22Rv1 (cell line): ENCODE measurements at regions not wholly inside any gene's neighbourhood (a gene's known extent, or its start where the extent isn't known, plus 50 kb on each side); places are given as distances from the start of the nearest gene placed in this dataset.

Experiments used
- H3K27ac ChIP-seq: fragments of 450-650 bp; 2 replicates; pipeline ENCODE4 v1.5.1; 2017
- ZFX ChIP-seq: fragments of 450-650 bp; IDR thresholded peaks from 2 replicates; pipeline ENCODE4 v1.6.1; 2017; ENCODE audit warnings: antibody characterized with exemption, borderline replicate concordance
- TF ChIP-seq, protein P1 (sequence below): fragments of 450-650 bp; IDR thresholded peaks from 2 replicates; pipeline ENCODE4 v1.5.1; 2017; ENCODE audit warnings: mild to moderate bottlenecking

- no peak overlapping the region for H3K27ac ChIP-seq
- TF ChIP-seq, protein P1, sequence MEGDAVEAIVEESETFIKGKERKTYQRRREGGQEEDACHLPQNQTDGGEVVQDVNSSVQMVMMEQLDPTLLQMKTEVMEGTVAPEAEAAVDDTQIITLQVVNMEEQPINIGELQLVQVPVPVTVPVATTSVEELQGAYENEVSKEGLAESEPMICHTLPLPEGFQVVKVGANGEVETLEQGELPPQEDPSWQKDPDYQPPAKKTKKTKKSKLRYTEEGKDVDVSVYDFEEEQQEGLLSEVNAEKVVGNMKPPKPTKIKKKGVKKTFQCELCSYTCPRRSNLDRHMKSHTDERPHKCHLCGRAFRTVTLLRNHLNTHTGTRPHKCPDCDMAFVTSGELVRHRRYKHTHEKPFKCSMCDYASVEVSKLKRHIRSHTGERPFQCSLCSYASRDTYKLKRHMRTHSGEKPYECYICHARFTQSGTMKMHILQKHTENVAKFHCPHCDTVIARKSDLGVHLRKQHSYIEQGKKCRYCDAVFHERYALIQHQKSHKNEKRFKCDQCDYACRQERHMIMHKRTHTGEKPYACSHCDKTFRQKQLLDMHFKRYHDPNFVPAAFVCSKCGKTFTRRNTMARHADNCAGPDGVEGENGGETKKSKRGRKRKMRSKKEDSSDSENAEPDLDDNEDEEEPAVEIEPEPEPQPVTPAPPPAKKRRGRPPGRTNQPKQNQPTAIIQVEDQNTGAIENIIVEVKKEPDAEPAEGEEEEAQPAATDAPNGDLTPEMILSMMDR: no peak
- TF ChIP-seq ZFX: no peak
Observed at GRCh38 chr12:92278378-92278828, 132.8 kb upstream of the BTG1 start.

GRCh38 chr12:92277795-92278194 lies 132.1 kb upstream of the BTG1 start:
- TF ChIP-seq, protein P1: no peak
- TF ChIP-seq ZFX: no peak
- H3K27ac ChIP-seq: no peak overlapping the region

DNA sequence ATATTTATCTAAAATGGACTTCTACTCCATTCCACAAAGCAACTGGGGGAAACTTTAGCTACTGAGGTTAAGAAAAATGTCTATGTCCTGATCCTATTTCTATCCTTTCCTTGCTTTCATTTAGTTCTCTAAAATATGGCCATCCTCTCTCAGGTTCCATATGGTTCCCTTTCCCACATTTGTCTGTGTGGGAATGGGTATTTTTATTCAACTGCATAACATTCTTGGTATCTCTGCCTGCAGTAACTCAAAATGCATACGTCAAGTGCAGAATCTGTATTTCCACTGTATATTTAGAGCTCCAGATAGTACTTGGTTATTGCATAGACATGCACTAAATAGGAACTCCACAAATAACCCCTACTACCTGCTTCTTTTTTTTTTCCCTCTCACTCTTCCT lies 130.6 kb upstream of the BTG1 start:
- TF ChIP-seq, protein P1: no peak
- TF ChIP-seq ZFX: no peak
- H3K27ac ChIP-seq: no peak overlapping the region

- no peak for TF ChIP-seq ZFX
- TF ChIP-seq, protein P1: no peak
Observed at GRCh38 chr12:92275443-92276154, 130.0 kb upstream of the BTG1 start.

DNA sequence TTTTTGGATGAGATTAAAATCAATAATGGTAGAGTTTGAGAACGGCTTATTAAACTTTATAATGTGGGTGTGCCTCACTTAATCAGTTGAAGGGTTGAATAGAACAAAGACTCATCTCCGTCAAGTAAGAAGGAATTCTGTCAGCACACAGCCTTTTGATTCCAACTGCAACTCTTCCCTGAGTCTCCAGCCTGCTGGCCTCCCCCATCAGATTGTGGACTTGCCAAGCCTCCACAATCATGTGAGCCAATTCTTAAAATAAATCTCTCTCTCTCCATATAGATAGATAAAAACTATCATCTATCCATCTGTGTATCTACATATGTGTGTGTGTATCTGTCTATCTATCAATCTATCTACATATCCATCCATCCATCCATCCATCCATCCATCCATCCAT lies 127.4 kb upstream of the BTG1 start:
- no peak for TF ChIP-seq ZFX
- TF ChIP-seq, protein P1: no peak
- no peak overlapping the region for H3K27ac ChIP-seq

More at GRCh38 chr12:92275443-92276154, 130.0 kb upstream of the BTG1 start:
- no peak overlapping the region for H3K27ac ChIP-seq

DNA sequence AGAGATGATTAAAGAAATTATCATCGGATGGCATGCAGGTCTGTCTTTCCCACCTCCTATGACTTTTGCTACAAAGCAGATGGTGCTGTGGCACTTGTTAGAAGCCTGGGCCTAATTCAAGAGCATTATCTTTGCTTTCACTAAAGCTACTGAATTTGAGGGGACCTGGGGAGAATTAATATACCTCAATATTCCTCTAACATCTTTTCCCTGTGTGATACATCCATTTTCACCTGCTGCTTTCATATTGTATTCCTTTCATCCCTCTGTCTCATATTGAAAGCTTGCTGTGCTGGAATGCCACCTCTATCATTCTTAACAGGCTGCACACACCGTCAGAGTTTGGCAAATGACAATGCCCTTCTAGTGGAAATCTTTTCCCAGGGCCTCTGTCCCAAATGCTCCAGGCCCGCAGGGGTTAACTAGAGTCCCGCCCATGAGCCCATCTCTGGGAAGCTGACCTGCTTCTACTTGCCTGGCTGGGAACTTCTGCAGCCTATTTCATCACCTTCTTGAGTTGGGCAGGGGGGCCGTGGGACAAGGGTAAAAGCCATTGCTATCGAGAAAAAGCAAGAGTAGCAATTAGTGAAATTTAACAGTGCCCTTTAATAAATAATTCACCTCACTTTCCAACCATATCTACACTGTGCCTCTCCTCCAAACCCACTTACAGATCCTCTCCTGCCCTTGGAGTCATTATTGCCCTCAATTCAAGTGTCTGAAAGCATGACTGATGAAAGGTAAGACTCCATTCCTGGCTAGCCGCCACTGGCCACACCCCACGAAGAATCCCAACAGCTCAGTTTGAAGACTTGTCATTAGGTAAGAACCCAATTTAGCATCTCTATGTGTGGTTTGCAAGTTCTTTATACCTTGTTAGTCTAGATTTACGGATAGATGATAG lies 126.7 kb upstream of the BTG1 start:
- TF ChIP-seq ZFX: no peak
- TF ChIP-seq, protein P1: no peak
- H3K27ac ChIP-seq: no peak overlapping the region

DNA sequence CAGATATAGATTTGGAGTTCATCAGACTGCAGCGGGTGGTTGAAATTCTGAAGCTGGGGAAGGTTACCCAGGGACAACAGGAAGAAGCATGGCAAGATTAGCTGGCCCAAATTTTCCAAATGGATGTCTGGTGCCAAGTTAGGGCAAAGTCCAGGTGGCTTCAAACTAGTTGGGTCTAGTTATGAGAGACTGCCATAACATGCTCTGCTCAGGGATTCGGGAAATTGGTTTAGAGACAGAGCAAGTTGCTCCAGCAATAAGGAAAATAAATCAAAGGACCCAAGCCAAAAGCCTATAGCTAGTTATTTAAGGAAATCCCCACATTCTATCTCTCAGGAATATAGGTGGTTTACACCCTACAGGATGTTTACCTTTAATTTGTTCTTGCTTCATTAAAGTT lies 125.7 kb upstream of the BTG1 start:
- no peak for TF ChIP-seq ZFX
- TF ChIP-seq, protein P1: no peak

More for the DNA sequence above, 125.7 kb upstream of the BTG1 start:
- no peak overlapping the region for H3K27ac ChIP-seq
